OCI-LY7 (cell line): ENCODE measurements at regions not wholly inside any gene's neighbourhood (a gene's known extent, or its start where the extent isn't known, plus 50 kb on each side); places are given as distances from the start of the nearest gene placed in this dataset.

Source experiments
- BruUV-seq: library from RNA; stranded (reverse); fragments of 400-500 nt; replicated peaks from 2 replicates; lab custom pipeline; 2021; lab: Mats Ljungman, UMichigan
- CTCF ChIA-PET: fragments of 300-600 bp; sonication (Branson Sonifier 250); formaldehyde crosslinking; loops from one replicate; lab custom pipeline; 2022; ENCODE audit warnings: antibody characterized with exemption; ENCODE audit not compliant: unreplicated experiment; lab: Charles Lee
- POLR2A ChIA-PET: fragments of 300-600 bp; sonication (Branson Sonifier 250); formaldehyde crosslinking; loops from one replicate; lab custom pipeline; 2022; ENCODE audit warnings: antibody characterized with exemption; lab: Charles Lee
- DNase-seq: peaks from one replicate; pipeline ENCODE4 v3.0.0-alpha.2; 2015; ENCODE audit warnings: low spot score
- H2AFZ ChIP-seq: fragments of 200-600 bp; sonication (generic), shearing (Covaris generic); 2 replicates; pipeline ENCODE4 v1.6.1; 2014; ENCODE audit warnings: mild to moderate bottlenecking, antibody characterized with exemption, low read length, moderate library complexity
- H3K27ac ChIP-seq: fragments of 200-600 bp; sonication (generic); 2 replicates; pipeline ENCODE4 v1.5.1; 2014; ENCODE audit warnings: mixed run types, low read depth, mild to moderate bottlenecking, moderate library complexity, low read length, inconsistent platforms; ENCODE audit not compliant: poor library complexity, severe bottlenecking
- H3K36me3 ChIP-seq: fragments of 200-600 bp; sonication (generic); 2 replicates; pipeline ENCODE4 v1.6.1; 2014; ENCODE audit warnings: mild to moderate bottlenecking, antibody characterized with exemption, low read length, moderate library complexity, mixed read lengths; ENCODE audit not compliant: insufficient read depth
- H3K4me1 ChIP-seq: fragments of 200-600 bp; sonication (generic); 2 replicates; pipeline ENCODE4 v1.5.1; 2014; ENCODE audit warnings: mild to moderate bottlenecking, low read length; ENCODE audit not compliant: insufficient read depth, poor library complexity, severe bottlenecking
- H3K4me2 ChIP-seq: fragments of 200-600 bp; sonication (generic); 2 replicates; pipeline ENCODE4 v1.6.1; 2014; ENCODE audit warnings: mild to moderate bottlenecking, low read length
- H3K4me3 ChIP-seq: fragments of 200-600 bp; sonication (generic); 2 replicates; pipeline ENCODE4 v1.5.1; 2014; ENCODE audit warnings: mild to moderate bottlenecking, low read depth, low read length; ENCODE audit not compliant: poor library complexity, severe bottlenecking
- H3K79me2 ChIP-seq: fragments of 200-600 bp; sonication (generic); 2 replicates; pipeline ENCODE4 v1.6.1; 2016; ENCODE audit warnings: low read depth, mild to moderate bottlenecking, low read length, moderate library complexity, mixed read lengths; ENCODE audit not compliant: insufficient read depth
- H3K9me2 ChIP-seq: fragments of 200-600 bp; sonication (generic); 2 replicates; pipeline ENCODE4 v1.6.1; 2016; ENCODE audit warnings: mild to moderate bottlenecking, low read length, mixed read lengths; ENCODE audit not compliant: insufficient read depth
- H3K9me3 ChIP-seq: fragments of 200-600 bp; sonication (generic); 2 replicates; pipeline ENCODE4 v1.6.1; 2014; ENCODE audit warnings: mild to moderate bottlenecking, mixed run types, low read length, mixed read lengths
- H4K20me1 ChIP-seq: fragments of 200-600 bp; sonication (generic); 2 replicates; pipeline ENCODE4 v1.6.1; 2014; ENCODE audit warnings: mild to moderate bottlenecking, antibody characterized with exemption, low read length, moderate library complexity, mixed read lengths; ENCODE audit not compliant: insufficient read depth
- CTCF ChIP-seq: fragments of 200-600 bp; sonication (generic); conservative IDR thresholded peaks from 2 replicates; pipeline ENCODE4 v1.5.1; 2014; ENCODE audit warnings: mild to moderate bottlenecking, antibody characterized with exemption, low read length, moderate library complexity, mixed read lengths
- EZH2phosphoT487 ChIP-seq: fragments of 200-600 bp; sonication (generic); IDR thresholded peaks from 2 replicates; pipeline ENCODE4 v1.6.1; 2018; ENCODE audit warnings: low read depth, borderline replicate concordance, mild to moderate bottlenecking, mixed run types, antibody characterized with exemption, low read length, moderate library complexity, mixed read lengths
- intact Hi-C: fragments of 100-400 bp; cut with micrococcal nuclease; formaldehyde crosslinking; loops from one replicate; pipeline ENCODE4 v1.10.0; 2022; ENCODE audit not compliant: unreplicated experiment

- H4K20me1 ChIP-seq = no peaks in the 10 kb centered on the region
- no peak overlapping the region for H2AFZ ChIP-seq
- TF ChIP-seq EZH2phosphoT487 (no peak), CTCF (no peak)
- H3K79me2 ChIP-seq = no peaks in the 10 kb centered on the region
- DNase-seq = no peak
- intact Hi-C loops = no loop called here
- CTCF ChIA-PET = no interaction called here
- no peak overlapping the region for H3K27ac ChIP-seq
- H3K9me3 ChIP-seq = no peaks in the 10 kb centered on the region
- BruUV-seq = no TSS peak
- POLR2A ChIA-PET = no interaction called here
- H3K4me3 ChIP-seq = no peak overlapping the region
- no peaks in the 10 kb centered on the region for H3K9me2 ChIP-seq
- no peaks in the 10 kb centered on the region for H3K36me3 ChIP-seq
- H3K4me1 ChIP-seq = no peaks in the 10 kb centered on the region
- no peak overlapping the region for H3K4me2 ChIP-seq
Measured at GRCh38 chr1:71167505-71167904, 86.7 kb upstream of the ZRANB2 start.

GRCh38 chr1:71166178-71167173 lies 85.6 kb upstream of the ZRANB2 start:
- ChIA-PET CTCF (no interaction called here), POLR2A (no interaction called here)
- no peak for TF ChIP-seq CTCF
- TF ChIP-seq EZH2phosphoT487 = no peak
- no peaks in the 10 kb centered on the region for H3K79me2 ChIP-seq
- H3K9me3 ChIP-seq = no peaks in the 10 kb centered on the region
- no peaks in the 10 kb centered on the region for H4K20me1 ChIP-seq
- no TSS peak for BruUV-seq
- no peaks in the 10 kb centered on the region for H3K36me3 ChIP-seq
- DNase-seq = no peak
- intact Hi-C loops = no loop called here
- H3K9me2 ChIP-seq = no peaks in the 10 kb centered on the region
- H2AFZ ChIP-seq = no peak overlapping the region
- no peak overlapping the region for H3K4me3 ChIP-seq
- no peak overlapping the region for H3K27ac ChIP-seq
- no peaks in the 10 kb centered on the region for H3K4me1 ChIP-seq
- H3K4me2 ChIP-seq = no peak overlapping the region

GRCh38 chr1:71157715-71158114 lies 76.9 kb upstream of the ZRANB2 start:
- POLR2A ChIA-PET = no interaction called here

More at GRCh38 chr1:71157715-71158114, 76.9 kb upstream of the ZRANB2 start:
- Histone ChIP-seq H3K9me3 (no peaks in the 10 kb centered on the region), H3K36me3 (no peaks in the 10 kb centered on the region), H3K27ac (no peak overlapping the region), H2AFZ (no peak overlapping the region), H3K4me2 (no peak overlapping the region), H4K20me1 (no peaks in the 10 kb centered on the region), H3K4me3 (no peak overlapping the region), H3K79me2 (no peaks in the 10 kb centered on the region), H3K9me2 (no peaks in the 10 kb centered on the region), H3K4me1 (no peaks in the 10 kb centered on the region)
- CTCF ChIA-PET = no interaction called here
- no peak for DNase-seq
- no peak for TF ChIP-seq EZH2phosphoT487
- TF ChIP-seq CTCF = no peak
- intact Hi-C loops = no loop called here
- BruUV-seq = no TSS peak
